ENCODE measurements at regions not wholly inside any gene's neighbourhood (a gene's known extent, or its start where the extent isn't known, plus 50 kb on each side); places are given as distances from the start of the nearest gene placed in this dataset.
"Not testable (repeated sequence)": the region's sequence is repeated elsewhere in the genome, so short reads cannot be mapped to it uniquely, and the experiment has no call there.

GRCh38 chr14:86944434-86944833 is 1048.5 kb downstream of the GALC start:
- no peak for DNase-seq

- no peak for DNase-seq
Measured at GRCh38 chr14:86943391-86944365, 1049.3 kb downstream of the GALC start.

- DNase-seq: no peak
Measured at GRCh38 chr14:86942936-86943335, 1050.0 kb downstream of the GALC start.

GRCh38 chr14:86940106-86940505 is 1052.9 kb downstream of the GALC start:
- DNase-seq: no peak

GRCh38 chr14:86938320-86938719 is 1054.7 kb downstream of the GALC start:
- DNase-seq: no peak

GRCh38 chr14:86936556-86936955 is 1056.4 kb downstream of the GALC start:
- DNase-seq: no peak

- peak; percentile 92 for DNase-seq
Measured at GRCh38 chr14:86935241-86935885, 1057.6 kb downstream of the GALC start.

GRCh38 chr14:86933958-86934595 is 1058.9 kb downstream of the GALC start:
- DNase-seq: no peak

GRCh38 chr14:86933460-86933859 is 1059.5 kb downstream of the GALC start:
- DNase-seq: no peak

- DNase-seq: peak; percentile 88
Measured at GRCh38 chr14:86915406-86915805, 1077.6 kb downstream of the GALC start.

GRCh38 chr14:86912709-86913108 is 1080.3 kb downstream of the GALC start:
- DNase-seq: peak; percentile 88

GRCh38 chr14:86911486-86911885 is 1081.5 kb downstream of the GALC start:
- DNase-seq: no peak

GRCh38 chr14:86905386-86905926 is 1087.5 kb downstream of the GALC start:
- DNase-seq: not testable (repeated sequence)

GRCh38 chr14:86902176-86902950 is 1090.6 kb downstream of the GALC start:
- DNase-seq: peak; percentile 54

GRCh38 chr14:86897704-86898513 is 1095.1 kb downstream of the GALC start:
- no peak for DNase-seq

- DNase-seq: no peak
Measured at GRCh38 chr14:86897224-86897623, 1095.8 kb downstream of the GALC start.

- DNase-seq: no peak
Measured at GRCh38 chr14:86896701-86897100, 1096.3 kb downstream of the GALC start.

- DNase-seq: peak; percentile 70
Measured at GRCh38 chr14:86892152-86892956, 1100.6 kb downstream of the GALC start.

- DNase-seq: no peak
Measured at GRCh38 chr14:86885280-86885679, 1107.7 kb downstream of the GALC start.

GRCh38 chr14:86884498-86884897 is 1108.5 kb downstream of the GALC start:
- no peak for DNase-seq

GRCh38 chr14:86882818-86883217 is 1110.2 kb downstream of the GALC start:
- no peak for DNase-seq

All from fibroblast of upper back skin (primary cell).